B cell (primary cell): ENCODE measurements at regions not wholly inside any gene's neighbourhood (a gene's known extent, or its start where the extent isn't known, plus 50 kb on each side); places are given as distances from the start of the nearest gene placed in this dataset.

Source experiments
- CTCF ChIP-seq: fragments of 200-600 bp; IDR thresholded peaks from one replicate; pipeline ENCODE4 v1.8.0; 2022; ENCODE audit warnings: antibody characterized with exemption, mild to moderate bottlenecking
- EZH2 ChIP-seq: IDR thresholded peaks from 2 replicates; pipeline ENCODE4 v1.6.1; 2012; ENCODE audit warnings: borderline replicate concordance, low read depth, mild to moderate bottlenecking, moderate library complexity, low read length; ENCODE audit not compliant: insufficient read depth, poor library complexity, severe bottlenecking

DNA sequence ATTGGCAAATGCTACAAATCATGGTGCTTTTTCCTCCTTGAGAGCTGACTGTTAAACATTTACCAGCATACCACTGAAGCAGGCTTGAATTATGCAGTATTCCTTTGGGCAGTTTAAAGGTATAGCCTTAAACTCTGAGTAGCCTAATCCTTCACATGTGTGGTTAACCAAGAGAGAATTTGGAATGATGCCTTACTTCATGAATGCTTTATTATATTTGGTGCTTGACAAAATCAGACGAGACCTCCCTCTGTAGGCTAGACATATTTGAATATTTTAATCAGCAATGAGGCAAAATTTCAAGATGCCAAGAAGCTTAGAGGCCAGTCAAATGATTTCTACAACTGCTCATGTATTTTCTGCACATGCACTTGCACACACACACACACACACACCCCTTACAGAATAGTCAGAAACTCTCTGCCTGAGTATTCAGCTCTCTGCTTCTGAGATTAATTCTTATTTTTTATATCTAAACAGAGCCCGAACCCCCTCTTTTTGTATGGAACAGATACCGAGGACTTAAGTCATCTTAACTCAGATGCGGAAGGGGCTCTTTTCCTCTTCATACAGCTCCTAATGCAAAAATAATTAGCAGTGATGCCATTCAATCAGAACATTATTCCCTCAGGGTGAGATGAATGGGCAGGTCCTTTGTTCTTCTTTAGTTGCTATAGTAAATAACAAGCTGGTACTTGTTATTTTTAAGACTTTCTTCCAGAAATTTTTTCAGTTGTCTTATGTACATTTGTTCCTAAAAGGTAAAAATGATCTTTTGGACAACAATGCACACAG is 195.5 kb upstream of the TMC3 start:
- TF ChIP-seq CTCF: no peak
- TF ChIP-seq EZH2: no peak
